ENCODE measurements at regions not wholly inside any gene's neighbourhood (a gene's known extent, or its start where the extent isn't known, plus 50 kb on each side); places are given as distances from the start of the nearest gene placed in this dataset.

DNA sequence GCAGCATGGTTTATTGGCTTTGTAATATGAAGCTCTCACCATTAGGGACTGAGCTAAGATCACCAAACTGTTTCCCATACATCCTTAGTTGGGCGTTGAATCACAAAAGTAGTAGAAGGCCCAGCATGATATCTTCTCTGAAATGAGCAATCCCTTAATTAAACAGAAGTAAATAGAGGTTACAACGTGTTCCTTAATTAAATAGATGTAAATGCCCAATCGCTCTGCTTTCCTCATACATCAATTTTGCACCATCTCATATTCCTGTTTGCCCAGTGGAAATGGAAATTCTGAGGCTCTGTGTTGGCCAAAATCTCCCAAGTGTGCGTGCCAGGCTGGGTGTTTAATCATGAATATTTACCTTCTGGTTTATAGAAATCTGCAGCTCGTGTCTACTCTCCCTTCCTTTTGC lies 107.4 kb upstream of the FOXB1 start:
- H3K9me3 Mint-ChIP-seq (ENCODE audit: insufficient read depth), result peaks cover 3% of the 10 kb centered on the region
- Histone ChIP-seq H3K4me2 (replicated peaks; ENCODE audit: low read depth, low read length, poor library complexity, severe bottlenecking) (no peak overlapping the region), H3K9ac (ENCODE audit: low read length) (no peak overlapping the region), H3K27ac (ENCODE audit: low read length in 2 of 2) (no peak overlapping the region), H3K4me1 (ENCODE audit: control insufficient read depth in 2 of 2, insufficient read depth in 2 of 2, low read length in 2 of 2) (no peaks in the 10 kb centered on the region), H3K27me3 (replicated peaks in 1 of 4; ENCODE audit: control extremely low read depth in 1 of 4, control insufficient read depth in 3 of 4, insufficient read depth in 4 of 4, low read length in 3 of 4) (peaks cover 0 to 6% (median 2%) of the 10 kb centered on the region in 4 experiments), H3K4me3 (ENCODE audit: control extremely low read depth in 1 of 5, extremely low read depth in 1 of 5, insufficient read depth in 1 of 5, low read depth in 2 of 5, low read length in 4 of 5) (no peak overlapping the region), H4K20me1 (ENCODE audit: control insufficient read depth, insufficient read depth, low read length, poor library complexity, severe bottlenecking) (no peaks in the 10 kb centered on the region), H3K79me2 (ENCODE audit: control insufficient read depth, insufficient read depth, low read length) (no peaks in the 10 kb centered on the region), H2AFZ (ENCODE audit: insufficient read depth, low read depth, low read length, poor library complexity, severe bottlenecking) (no peak overlapping the region), H3K9me3 (ENCODE audit: control extremely low read depth in 1 of 3, control insufficient read depth in 2 of 3, insufficient read depth in 1 of 3, low read length in 2 of 3) (no peaks in the 10 kb centered on the region), H3K36me3 (replicated peaks in 1 of 2; ENCODE audit: control extremely low read depth in 1 of 2, control insufficient read depth in 1 of 2, extremely low read depth in 1 of 2, insufficient read depth in 2 of 2, low read length in 1 of 2) (no peaks in the 10 kb centered on the region)
- peaks cover 39% of the 10 kb centered on the region for H3K27me3 Mint-ChIP-seq
- ATAC-seq (ENCODE audit: low read depth) (no peak), DNase-seq (no peak)
- POLR2A ChIA-PET, result no interaction called here
- no peak overlapping the region for H3K27ac Mint-ChIP-seq
- WGBS (ENCODE audit: insufficient coverage), result 71% methylated on average over 1 of the region's 5 CpGs
- H3K4me3 Mint-ChIP-seq, result no peak overlapping the region
- intact Hi-C loops (cut with micrococcal nuclease), result no loop called here
- no peak for TF ChIP-seq EZH2 (IDR thresholded peaks at IDR 0.05; ENCODE audit: borderline replicate concordance, insufficient read depth, low read depth, low read length, poor library complexity, severe bottlenecking)
- TF ChIP-seq CTCF (IDR thresholded peaks at IDR 0.05), result no peak
- CTCF ChIA-PET, result no interaction called here
- no peaks in the 10 kb centered on the region for H3K4me1 Mint-ChIP-seq

DNA sequence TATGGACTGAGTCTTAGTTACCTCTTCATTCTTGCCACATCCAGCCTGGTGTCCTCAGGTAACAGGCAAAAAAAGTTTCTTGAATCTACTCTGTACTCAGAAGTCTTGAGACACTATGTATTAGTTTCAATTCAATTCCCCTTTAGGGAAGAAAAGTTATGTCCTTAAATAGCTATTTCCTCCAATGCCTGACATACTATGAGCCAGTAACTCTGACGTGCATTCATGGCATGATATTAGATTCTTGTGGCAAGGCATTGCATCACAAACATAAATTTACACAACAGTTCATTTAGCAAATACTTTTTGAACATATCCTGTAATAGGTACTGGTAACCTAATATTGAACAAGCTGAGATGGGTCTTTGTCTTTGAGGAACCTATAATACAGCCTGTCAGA lies 109.3 kb upstream of the FOXB1 start:
- CTCF ChIA-PET, result no interaction called here
- H3K27me3 Mint-ChIP-seq, result peaks cover 32% of the 10 kb centered on the region
- no peaks in the 10 kb centered on the region for H3K4me1 Mint-ChIP-seq

More for the DNA sequence above, 109.3 kb upstream of the FOXB1 start:
- no peaks in the 10 kb centered on the region for H3K4me1 ChIP-seq (ENCODE audit: control insufficient read depth in 2 of 2, insufficient read depth in 2 of 2, low read length in 2 of 2)
- no peaks in the 10 kb centered on the region for H4K20me1 ChIP-seq (ENCODE audit: control insufficient read depth, insufficient read depth, low read length, poor library complexity, severe bottlenecking)
- Mint-ChIP-seq H3K27ac (no peak overlapping the region), H3K9me3 (ENCODE audit: insufficient read depth) (peaks cover 3% of the 10 kb centered on the region), H3K4me3 (no peak overlapping the region)
- no peak overlapping the region for H2AFZ ChIP-seq (ENCODE audit: insufficient read depth, low read depth, low read length, poor library complexity, severe bottlenecking)
- H3K4me3 ChIP-seq (ENCODE audit: control extremely low read depth in 1 of 5, extremely low read depth in 1 of 5, insufficient read depth in 1 of 5, low read depth in 2 of 5, low read length in 4 of 5), result no peak overlapping the region
- no peaks in the 10 kb centered on the region for H3K9me3 ChIP-seq (ENCODE audit: control extremely low read depth in 1 of 3, control insufficient read depth in 2 of 3, insufficient read depth in 1 of 3, low read length in 2 of 3)
- ATAC-seq (ENCODE audit: low read depth), result no peak
- H3K79me2 ChIP-seq (ENCODE audit: control insufficient read depth, insufficient read depth, low read length), result no peaks in the 10 kb centered on the region
- H3K27ac ChIP-seq (ENCODE audit: low read length in 2 of 2), result no peak overlapping the region
- TF ChIP-seq CTCF (IDR thresholded peaks at IDR 0.05), result no peak
- TF ChIP-seq EZH2 (IDR thresholded peaks at IDR 0.05; ENCODE audit: borderline replicate concordance, insufficient read depth, low read depth, low read length, poor library complexity, severe bottlenecking), result no peak
- H3K36me3 ChIP-seq (replicated peaks in 1 of 2; ENCODE audit: control extremely low read depth in 1 of 2, control insufficient read depth in 1 of 2, extremely low read depth in 1 of 2, insufficient read depth in 2 of 2, low read length in 1 of 2), result no peaks in the 10 kb centered on the region
- DNase-seq, result no peak
- intact Hi-C loops (cut with micrococcal nuclease), result no loop called here
- H3K4me2 ChIP-seq (replicated peaks; ENCODE audit: low read depth, low read length, poor library complexity, severe bottlenecking), result no peak overlapping the region
- no CpG with 5 or more reads among the region's 1 CpG for WGBS (ENCODE audit: insufficient coverage)
- POLR2A ChIA-PET, result no interaction called here
- H3K9ac ChIP-seq (ENCODE audit: low read length), result no peak overlapping the region
- H3K27me3 ChIP-seq (replicated peaks in 1 of 4; ENCODE audit: control extremely low read depth in 1 of 4, control insufficient read depth in 3 of 4, insufficient read depth in 4 of 4, low read length in 3 of 4), result peaks cover 0 to 7% (median 2%) of the 10 kb centered on the region in 4 experiments
